NCI-H526 treated with DMSO at 0.1 percent for 48 hours (cell line): ENCODE measurements at regions not wholly inside any gene's neighbourhood (a gene's known extent, or its start where the extent isn't known, plus 50 kb on each side); places are given as distances from the start of the nearest gene placed in this dataset.

ENCODE experiments used
- DNase-seq: peaks from one replicate; lab custom pipeline; 2025; lab: John Stamatoyannopoulos, UW

DNA sequence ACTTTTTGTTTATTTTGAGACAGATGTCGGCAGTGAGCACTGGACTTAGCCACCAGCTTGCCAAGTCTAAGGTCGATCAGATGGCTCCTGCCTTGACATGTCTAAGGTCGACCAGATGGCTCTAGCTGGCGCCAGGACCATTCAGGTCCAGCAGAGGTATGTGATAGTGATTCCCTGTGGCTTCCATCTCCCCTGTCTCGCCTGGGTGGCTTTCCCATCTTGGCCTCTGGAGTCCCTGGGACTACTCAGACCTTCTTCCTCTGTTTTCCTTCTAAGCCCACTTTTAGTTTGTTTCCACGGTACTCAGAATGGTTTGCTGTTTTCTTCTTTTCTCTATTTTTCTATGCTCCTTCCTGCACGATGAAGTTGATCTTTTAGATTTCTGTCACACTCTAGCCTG, 1435.7 kb downstream of the UQCRFS1 start:
- DNase-seq = no peak

DNA sequence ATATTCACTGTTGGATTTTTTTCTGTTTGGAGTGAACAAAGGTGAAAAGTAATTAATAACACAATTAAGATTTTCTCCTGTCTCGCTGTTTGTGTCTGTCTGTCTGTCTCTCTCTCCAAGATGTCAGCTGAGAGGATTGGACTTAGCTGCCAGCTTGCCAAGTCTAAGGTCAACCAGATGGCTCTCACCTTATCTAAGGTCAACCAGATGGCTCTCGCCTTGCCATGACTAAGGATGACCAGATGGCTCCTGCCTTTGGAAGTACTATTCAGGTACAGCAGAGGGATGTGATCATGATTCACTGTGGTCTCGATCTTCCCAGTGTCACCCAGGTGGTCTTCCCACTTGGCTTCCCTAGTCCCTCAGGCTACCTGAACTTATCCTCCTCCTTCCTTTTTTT, 1436.4 kb downstream of the UQCRFS1 start:
- no peak for DNase-seq

DNA sequence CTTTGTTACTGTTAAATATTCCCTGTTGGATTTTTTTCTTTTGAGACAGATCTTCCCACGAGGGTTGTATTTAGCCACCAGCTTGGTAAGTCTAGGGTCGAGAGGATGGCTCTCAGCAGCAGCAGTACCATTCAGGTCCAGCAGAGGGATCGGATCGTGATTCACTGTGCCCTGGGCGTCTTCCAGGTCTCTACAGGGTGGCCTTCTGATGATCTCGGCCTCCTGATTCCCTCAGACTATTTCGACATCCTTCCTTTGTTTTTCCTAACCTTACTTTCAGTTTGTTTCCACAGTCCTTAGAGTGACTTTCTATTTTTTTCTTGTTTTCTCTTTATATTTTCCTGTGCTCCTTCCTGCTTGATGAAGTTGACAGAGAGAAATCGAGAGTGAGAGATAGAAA, 1436.9 kb downstream of the UQCRFS1 start:
- DNase-seq = no peak

DNA sequence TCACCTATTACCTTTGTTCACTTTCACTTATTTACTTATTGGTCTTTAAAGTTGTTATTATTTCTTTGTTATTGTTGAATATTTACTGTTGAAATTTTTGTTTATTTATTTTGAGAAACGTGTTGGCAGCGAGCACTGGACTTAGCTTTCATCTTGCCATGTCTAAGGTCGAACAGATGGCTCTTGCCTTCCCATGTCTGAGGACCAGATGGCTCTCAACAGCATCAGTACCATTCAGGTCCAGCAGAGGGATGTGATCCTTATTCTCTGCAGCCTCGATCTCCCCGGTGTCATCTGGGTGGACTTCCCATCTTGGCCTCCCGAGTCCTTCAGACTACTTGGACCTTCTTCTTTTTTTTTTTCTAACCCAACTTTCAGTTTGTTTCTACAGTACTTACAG, 1437.6 kb downstream of the UQCRFS1 start:
- DNase-seq = no peak

DNA sequence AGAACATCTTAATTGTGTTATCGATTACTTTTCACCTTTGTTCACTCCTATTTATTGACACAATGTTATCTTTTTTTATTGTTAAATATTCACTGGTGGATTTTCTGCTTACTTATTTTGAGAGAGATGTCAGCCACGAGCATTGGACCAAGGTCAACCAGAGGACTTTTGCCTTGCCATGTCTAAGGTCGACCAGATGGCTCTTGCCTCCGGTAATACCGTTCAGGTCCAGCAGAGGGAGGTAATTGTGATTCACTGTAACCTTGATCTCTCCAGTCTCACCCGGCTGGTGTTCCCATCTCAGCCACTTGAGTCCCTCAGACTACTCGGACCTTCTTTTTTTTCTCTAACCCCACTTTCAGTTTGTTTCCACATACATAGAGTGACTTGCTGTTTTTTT, 1438.1 kb downstream of the UQCRFS1 start:
- DNase-seq = no peak

DNA sequence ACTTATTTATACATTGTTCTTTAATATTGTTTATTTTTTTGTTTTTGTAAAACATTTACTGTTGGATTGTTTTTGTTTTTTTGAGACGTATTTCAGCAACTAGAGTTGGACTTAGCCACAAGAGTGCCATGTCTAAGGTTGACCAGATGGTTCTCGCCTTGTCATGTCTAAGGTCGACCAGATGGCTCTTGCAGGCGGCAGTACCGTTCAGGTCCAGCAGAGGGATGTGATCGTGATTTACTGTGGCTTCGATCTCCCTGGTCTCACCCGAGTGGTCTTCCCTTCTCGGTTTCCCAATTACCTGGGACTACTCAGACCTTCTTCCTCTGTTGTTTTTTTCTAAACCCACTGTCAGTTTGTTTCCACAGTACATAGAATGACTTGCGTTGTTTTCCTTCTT, 1438.6 kb downstream of the UQCRFS1 start:
- no peak for DNase-seq

DNA sequence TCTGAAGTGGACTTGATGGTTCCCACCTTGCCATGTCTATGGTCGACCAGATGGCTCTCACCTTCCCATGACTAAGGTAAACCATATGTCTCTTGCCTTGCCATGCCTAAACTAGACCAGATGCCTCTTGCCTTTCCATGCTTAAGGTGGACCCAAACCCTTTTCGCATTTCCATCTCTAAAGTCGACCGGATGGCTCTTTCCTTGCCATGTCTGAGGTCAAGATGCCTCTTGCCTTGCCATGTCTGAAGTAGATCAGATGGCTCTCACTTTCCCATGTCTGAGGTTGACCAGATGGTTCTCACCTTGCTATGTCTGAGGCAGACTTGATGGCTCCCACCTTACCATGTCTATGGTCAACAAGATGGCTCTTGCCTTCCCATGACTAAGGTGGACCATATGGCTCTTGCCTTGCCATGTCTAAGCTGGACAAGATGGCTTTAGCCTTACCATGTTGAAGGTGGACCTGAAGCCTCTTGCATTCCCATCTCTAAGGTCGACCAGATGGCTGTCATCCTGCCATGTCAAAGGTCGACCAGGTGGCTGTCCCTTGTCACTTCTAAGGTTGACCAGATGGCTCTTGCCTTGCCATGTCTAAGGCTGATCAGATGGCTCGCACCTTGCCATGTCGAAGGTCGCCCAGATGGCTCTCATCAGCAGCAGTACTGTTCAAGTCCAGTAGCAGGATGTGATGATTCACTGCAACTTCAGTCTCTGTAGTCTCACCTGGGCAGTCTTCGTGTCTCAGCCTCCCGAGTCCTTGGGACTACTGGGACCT, 1439.4 kb downstream of the UQCRFS1 start:
- DNase-seq = no peak

DNA sequence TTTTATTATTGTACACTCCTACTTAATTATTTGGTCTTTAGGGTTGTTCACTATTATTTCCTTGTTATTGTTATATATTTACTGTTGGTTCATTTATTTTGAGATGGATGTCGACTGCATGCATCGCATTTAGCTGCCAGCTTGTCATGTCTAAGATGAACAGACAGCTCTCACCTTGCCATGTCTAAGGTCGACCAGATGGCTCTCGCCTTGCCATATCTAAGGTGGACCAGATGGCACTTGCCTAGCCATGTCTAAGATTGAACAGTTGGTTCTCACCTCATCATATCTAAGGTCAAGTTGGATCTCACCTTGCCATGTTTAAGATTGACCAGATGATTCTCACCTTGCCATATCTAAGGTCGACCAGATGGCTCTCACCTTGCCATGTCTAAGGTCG, 1440.9 kb downstream of the UQCRFS1 start:
- DNase-seq = no peak

DNA sequence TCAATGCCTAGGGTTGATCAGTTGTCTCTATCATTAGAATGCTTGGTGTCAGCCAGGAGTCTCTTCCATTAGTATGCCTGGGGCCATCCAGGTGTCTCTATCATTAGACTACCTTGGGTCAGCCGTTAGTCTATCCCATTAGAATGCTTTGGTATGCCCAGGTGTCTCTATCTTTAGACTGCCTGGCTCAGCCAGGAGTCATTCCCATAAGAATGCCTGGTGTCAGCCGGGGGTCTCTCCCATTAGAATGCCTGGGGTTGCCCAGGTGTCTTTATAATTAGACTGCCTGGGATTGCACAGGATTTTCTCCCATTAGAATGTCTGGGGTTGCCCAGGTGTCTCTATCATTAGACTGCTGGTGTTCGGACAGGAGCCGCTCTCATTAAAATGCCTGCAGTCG, 1442.9 kb downstream of the UQCRFS1 start:
- DNase-seq = no peak

DNA sequence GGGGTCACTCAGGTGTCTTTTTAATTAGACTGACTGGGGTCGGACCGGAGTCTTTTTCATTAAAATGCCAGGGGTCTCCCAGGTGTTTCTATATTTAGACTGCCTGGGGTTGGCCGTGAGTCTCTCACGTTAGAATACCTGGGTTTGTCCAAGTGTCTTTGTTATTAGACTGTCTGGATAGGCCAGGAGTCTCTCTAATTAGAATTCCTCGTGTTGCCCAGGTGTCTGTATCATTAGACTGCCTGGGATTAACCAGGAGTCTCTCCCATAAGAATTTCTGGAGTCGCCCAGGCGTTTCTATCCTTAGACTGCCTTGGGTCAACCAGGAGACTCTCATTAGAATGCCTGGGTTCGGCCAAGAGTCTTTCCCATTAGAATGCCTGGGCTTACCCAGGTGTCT, 1445.7 kb downstream of the UQCRFS1 start:
- DNase-seq = no peak

DNA sequence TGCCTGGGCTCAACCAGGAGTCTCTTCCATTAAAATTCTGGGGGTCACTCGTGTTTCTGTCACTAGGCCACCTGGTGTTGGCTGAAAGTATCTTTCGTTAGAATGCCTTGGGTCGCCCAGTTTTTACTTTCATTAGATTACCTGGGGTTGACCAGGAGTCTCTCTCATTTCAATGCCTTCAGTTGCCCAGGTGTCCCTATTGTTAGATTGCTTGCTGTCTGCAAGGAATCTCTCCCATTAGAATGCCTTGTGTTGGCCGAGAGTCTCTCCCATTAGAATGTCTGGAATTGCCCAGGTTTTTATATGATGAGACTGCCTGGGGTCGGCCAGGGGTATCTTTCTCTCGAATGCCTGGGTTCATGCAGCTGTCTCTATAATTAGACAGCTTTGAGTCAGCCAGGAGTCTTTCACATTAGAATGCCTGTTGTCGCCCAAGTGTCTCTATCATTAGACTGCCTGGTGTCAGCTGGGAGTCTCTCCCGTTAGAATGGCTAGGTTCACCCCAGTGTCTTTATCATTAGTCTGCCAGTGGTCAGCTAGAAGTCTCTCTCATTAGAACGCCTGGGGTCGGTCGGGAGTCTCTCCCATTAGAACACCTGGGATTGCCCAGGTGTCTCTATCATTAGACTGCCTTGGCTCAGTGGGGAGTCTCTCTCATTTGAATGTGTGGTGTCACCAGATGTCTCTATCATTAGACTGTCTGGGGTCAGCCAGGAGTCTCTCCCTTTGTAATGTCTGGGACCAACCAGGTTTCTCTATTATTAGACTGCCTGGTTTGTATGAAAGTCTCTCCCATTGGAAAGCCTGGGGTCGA, 1446.8 kb downstream of the UQCRFS1 start:
- DNase-seq = no peak

DNA sequence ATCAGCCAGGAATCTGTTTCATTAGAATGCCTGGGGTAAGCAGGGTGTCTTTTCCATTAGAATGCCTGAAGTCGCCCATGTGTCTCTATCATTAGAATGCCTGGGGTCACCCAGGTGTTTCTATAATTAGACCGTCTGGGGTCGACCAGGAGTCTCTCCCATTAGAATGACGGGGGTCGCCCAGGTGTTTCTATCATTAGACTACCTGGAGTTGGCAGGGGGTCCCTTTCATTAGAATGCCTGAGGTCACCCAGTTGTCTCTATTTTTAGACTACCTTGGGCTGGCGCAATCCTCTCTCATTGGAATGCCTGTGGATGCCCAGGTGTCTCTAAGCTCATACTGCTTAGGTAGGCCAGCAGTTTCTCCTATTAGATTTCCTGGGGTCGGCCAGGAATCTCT, 1447.6 kb downstream of the UQCRFS1 start:
- DNase-seq = no peak

DNA sequence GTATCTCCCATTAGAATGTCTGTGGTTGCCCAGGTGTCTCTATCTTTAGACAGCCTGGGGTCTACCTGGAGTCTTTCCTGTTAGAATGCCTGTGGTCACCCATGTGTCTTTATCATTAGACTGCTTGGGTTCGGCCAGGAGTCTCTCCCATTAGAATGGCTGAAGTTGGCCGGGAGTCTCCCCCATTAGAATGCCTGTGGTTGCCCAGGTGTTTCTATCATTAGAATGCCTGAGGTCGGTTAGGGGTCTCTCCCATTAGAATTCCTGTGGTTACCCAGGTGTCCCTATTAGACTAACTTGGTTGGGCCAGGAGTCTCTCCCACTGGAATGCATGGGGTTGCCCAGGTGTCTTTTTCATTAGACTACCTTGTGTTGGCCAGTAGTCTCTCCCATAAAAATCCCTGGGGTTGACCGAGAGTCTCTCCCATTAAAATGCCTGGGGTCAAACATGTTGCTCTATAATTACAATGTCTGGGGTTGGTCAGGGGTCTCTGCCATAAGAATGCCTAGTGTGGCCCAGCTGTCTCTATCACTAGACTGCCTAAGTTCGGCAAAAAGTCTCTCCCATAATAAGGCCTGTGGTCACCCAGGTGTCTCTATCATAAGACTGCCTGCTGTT, 1448.7 kb downstream of the UQCRFS1 start:
- DNase-seq = no peak

DNA sequence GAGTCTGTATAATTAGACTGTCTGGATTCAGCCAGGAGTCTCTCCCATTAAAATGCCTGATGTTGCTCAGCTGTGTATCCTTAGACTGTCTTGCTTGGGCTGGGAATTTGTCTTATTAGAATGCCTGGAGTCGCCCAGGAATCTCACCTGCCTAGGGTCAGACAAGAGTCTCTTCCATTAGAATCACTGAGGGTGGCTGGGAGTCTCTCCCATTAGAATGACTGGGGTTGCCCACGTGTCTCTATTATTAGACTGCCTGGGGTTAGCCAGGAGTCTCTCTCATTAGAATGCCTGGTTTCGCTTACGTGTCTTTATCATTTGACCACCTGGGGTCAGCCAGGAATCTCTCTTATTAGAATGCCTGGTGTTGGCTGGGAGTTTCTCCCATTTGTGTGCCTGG, 1450.0 kb downstream of the UQCRFS1 start:
- DNase-seq = no peak

DNA sequence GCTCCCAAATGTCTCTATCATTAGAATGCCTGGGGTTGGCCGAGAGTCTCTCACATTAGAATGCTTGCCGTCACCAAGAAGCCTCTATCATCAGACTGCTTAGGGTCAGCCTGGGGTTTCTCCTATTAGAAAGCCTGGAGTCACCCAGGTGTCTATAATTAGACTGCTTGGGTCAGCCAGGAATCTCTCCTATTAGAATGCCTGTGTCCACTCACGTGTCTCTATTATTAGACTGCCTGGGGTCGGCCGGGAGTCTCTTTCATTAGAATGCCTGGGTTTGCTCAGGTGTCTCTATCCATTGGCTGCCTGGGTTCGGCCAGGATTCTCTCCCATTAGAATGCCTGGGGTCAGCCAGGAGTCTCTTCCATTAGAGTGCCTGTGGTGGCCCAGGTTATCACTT, 1453.1 kb downstream of the UQCRFS1 start:
- no peak for DNase-seq

DNA sequence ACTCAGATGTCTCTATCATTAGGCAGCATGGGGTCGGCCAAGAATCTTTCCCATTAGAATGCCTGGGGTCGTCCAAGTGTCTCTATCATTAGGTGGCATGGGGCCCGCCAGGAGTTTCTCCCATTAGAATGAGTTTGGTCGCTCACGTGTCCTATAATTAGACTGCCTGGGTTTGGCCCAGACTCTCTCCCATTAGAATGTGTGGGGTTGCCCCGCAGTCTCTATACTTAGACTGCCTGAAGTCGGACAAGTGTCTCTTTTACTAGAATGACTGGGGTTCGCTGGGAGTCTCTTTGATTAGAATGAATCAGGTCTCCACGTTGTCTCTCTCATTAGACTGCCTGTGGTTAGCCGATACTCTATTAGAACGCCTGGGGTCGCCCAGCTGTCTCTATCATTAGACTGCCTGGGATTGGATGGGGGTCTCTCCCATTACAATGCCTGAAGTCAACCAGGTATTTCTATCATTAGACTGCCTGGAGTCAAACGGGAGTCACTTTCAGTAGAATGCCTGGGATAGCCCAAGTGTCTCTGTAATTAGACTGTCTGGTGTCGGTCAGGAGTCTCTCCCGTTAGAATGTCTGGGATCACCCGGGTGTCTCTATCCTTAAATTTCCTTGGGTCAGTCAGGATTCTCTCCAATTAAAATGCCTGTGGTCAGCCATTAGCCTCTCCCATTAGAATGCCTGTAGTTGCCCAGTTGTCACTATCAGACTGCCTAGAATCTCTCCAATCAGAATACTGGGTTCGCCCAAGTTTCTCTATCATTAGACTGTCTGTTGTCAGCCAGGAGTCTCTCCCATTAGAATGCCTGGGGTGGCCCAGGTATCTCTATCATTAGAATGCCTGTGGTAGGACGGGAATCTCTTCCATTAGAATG, 1454.1 kb downstream of the UQCRFS1 start:
- no peak for DNase-seq

DNA sequence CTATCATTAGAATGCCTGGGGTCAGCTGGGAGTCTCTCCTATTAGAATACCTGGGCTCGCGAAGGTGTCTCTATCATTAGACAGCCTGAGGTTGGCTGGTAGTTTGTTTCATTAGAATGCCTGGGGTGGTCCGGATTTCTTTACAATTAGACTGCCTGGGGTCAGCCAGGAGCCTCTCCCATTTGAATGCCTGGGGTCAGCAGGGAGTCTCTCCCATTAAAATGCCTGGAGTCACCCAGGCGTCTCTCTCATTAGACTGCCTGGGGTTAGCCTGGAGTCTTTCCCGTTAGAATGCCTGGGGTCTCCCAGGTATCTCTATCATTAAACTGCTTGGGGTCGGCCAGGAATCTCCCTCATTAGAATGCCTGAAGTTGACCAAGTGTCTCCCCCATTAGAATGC, 1458.3 kb downstream of the UQCRFS1 start:
- no peak for DNase-seq

DNA sequence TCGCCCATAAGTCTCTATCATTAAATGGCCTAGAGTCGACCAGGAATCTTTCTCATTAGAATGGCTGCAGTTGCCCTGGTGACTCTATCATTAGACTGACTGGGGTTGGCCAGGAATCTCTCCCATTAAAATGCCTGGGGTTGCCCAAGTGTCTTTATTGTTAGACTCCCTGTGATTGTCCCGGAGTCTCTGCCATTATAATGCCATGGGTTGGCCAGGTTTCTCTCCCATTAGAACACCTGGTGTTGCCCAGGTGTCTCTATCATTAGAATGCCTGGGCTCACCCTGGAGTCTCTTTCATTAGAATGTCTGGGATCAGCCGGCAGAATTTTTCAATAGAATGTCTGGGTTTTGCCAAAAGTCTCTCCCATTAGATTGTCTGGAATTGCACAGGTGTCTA, 1459.3 kb downstream of the UQCRFS1 start:
- DNase-seq = no peak

DNA sequence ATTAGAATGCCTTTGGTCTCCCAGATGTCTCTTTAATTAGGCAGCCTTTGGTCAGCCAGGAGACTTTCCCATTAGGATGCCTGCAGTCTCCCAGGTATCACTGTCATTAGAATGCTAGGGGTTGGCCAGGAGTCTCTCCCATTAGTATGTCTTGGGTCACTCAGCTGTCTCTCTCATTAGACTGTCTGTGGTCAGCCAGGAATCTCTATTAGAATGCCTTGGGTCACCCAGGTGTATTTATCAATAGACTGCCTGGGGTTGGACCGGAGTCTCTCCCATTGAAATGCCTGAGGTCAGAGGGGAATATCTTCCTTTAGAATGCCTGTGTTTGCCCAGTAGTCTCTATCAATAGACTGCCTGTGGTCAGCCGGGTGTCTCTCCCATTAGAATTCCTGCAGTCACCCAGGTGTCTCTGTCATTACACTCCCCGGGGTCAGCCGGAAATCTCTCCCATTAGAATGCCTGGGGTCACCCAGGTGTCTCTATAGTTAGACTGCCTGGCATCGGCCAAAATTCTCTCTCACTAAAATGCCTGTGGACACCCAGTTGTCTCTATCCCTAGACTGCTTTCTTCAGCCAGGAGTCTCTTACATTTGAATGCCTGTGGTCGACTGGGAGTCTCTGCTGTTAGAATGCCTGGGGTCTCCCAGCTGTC, 1460.3 kb downstream of the UQCRFS1 start:
- DNase-seq = no peak

DNA sequence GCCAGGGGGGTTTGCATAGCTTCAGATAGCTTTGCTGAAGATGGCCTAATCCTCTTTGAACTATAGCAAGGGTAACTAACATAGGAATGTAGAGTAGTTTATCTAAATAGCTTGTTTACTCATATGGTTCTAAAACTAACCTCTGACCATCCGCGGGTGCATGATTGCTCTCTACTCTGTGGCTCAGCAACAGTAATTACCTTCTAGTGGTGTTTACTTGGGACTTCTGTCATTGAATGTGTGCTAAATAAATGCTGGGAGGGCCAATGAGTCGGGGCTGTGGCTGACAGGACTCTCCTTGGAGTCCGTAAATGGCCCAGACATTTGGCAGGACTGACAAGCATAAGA, 1461.9 kb downstream of the UQCRFS1 start:
- DNase-seq = no peak

DNA sequence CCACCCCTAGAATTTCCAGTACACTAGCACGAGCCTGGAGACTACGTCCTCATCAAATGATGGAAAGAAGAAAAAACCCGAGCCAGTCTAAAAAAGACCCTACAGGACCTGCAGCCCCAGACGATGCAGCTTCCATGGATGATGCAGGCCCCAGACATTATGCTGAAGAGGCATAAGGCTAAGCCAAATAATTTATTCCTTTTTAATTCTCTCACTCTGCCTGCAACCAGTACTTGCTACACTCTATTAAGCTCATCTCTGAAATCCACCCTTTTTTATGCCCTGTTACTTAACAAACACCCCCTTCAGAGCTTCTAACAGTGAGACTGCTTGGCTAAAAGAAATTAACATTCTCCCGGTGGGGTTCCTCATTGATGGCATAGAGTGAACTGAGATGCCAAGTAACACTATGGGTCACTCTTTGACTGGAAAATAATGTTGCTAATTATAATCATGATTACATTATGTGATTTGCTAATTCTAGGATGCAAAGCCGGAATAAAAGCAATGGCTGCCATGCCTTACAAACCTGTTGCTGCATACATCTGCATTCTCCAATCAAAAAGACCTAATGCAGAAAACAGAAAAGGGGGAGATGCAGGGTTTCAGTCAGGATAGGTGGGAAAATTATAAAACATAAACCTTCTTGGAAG, 1462.4 kb downstream of the UQCRFS1 start:
- no peak for DNase-seq
